ENCODE measurements at regions not wholly inside any gene's neighbourhood (a gene's known extent, or its start where the extent isn't known, plus 50 kb on each side); places are given as distances from the start of the nearest gene placed in this dataset.
A peak's percentile ranks its signal among the peaks of the same experiment; 100 is the strongest.
"Not testable (repeated sequence)": the region's sequence is repeated elsewhere in the genome, so short reads cannot be mapped to it uniquely, and the experiment has no call there.

DNA sequence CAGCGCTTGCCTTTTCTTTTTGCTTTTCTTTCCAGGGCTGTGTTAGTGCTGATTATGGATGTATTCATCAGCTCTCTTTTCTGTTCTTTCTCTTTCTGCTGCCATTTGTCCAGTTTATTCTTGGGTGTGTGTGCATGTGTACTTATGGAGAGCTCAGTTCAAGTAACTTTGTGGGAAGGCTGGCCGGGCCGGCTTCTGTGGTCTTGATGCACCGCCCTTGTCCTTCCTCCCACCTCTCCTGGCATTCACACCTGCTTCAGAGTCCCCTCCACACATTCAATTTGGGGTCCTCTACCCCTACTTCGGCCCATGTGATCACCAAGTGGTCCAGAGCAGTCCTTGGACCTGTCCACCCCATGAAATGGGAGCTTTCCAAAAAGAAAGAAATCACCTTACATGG is 202.7 kb downstream of the BCL2L11 start:
- H3K9ac ChIP-seq (ENCODE audit: low read length); BruUV-seq (replicated peaks); H3K27ac ChIP-seq (ENCODE audit: low read length); H3K4me1 ChIP-seq (ENCODE audit: insufficient read depth, low read length); H3K4me3 ChIP-seq (ENCODE audit: low read length); H3F3A ChIP-seq (ENCODE audit: low read length, unreplicated experiment); H3K27me3 ChIP-seq (ENCODE audit: low read length); H2AFZ ChIP-seq (ENCODE audit: low read length); H4K20me1 ChIP-seq (ENCODE audit: low read length); H3K4me2 ChIP-seq (ENCODE audit: low read length); H3K9me3 ChIP-seq (ENCODE audit: low read length); H3K9me2 ChIP-seq (replicated peaks; ENCODE audit: low read length); ATAC-seq; CTCF ChIA-PET; intact Hi-C loops (cut with micrococcal nuclease); POLR2A ChIA-PET (ENCODE audit: unreplicated experiment); H3K36me3 ChIP-seq (ENCODE audit: low read depth, low read length); H3K79me2 ChIP-seq (ENCODE audit: low read length): not testable (repeated sequence)
- DNase-seq = peak; percentile 0

DNA sequence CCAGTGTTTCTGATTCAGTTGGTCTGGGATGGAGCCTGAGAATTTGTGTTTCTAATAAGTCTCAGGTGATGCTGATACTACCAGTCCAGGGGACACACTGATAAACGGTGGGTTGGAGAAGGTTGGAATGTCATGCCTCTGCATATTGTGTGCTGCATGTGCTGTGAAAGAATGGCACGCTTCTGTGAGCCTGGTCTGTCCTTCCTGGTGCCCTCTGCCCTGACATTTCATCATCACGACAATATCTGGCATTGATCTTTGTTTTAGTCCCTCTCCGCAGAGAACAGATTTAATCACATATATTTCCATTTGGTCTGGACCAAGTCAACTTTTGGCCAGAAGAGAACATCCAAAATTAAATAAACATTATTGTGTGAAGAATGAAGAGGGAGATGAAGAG is 207.0 kb downstream of the BCL2L11 start:
- H3K4me3 ChIP-seq (ENCODE audit: low read length); ATAC-seq; H3K9ac ChIP-seq (ENCODE audit: low read length); BruUV-seq (replicated peaks); H3K4me2 ChIP-seq (ENCODE audit: low read length); H3K27ac ChIP-seq (ENCODE audit: low read length); H2AFZ ChIP-seq (ENCODE audit: low read length); H3K79me2 ChIP-seq (ENCODE audit: low read length); H3K27me3 ChIP-seq (ENCODE audit: low read length); POLR2A ChIA-PET (ENCODE audit: unreplicated experiment); intact Hi-C loops (cut with micrococcal nuclease); H3K36me3 ChIP-seq (ENCODE audit: low read depth, low read length); H3K9me2 ChIP-seq (replicated peaks; ENCODE audit: low read length); H4K20me1 ChIP-seq (ENCODE audit: low read length); H3K4me1 ChIP-seq (ENCODE audit: insufficient read depth, low read length); H3K9me3 ChIP-seq (ENCODE audit: low read length); H3F3A ChIP-seq (ENCODE audit: low read length, unreplicated experiment); DNase-seq; CTCF ChIA-PET: not testable (repeated sequence)

DNA sequence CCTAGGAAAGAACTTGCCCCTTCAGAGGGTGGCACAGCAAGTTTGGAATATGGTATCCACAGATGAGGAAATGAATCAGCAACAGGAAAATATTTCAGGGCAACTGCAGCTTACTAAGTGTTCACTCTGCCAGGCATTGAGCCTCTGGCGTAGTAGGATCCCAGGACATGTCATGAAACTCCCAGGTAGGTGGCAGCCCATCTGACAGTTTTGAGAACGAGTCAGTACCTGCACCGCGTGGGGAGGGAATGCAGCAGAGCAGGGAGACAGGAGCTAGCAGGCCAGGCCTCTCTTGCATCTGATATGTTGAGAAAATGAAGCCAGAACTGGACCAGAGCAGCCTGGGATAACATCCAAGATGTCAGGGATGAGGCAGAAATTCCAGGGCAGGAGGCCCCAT is 208.6 kb downstream of the BCL2L11 start:
- H3K9me2 ChIP-seq (replicated peaks; ENCODE audit: low read length); H3K79me2 ChIP-seq (ENCODE audit: low read length); DNase-seq; H3K9ac ChIP-seq (ENCODE audit: low read length); H3K4me3 ChIP-seq (ENCODE audit: low read length); H3K9me3 ChIP-seq (ENCODE audit: low read length); H2AFZ ChIP-seq (ENCODE audit: low read length); intact Hi-C loops (cut with micrococcal nuclease); H3K4me1 ChIP-seq (ENCODE audit: insufficient read depth, low read length); CTCF ChIA-PET; H4K20me1 ChIP-seq (ENCODE audit: low read length); H3K27me3 ChIP-seq (ENCODE audit: low read length); BruUV-seq (replicated peaks); H3F3A ChIP-seq (ENCODE audit: low read length, unreplicated experiment); H3K36me3 ChIP-seq (ENCODE audit: low read depth, low read length); POLR2A ChIA-PET (ENCODE audit: unreplicated experiment); H3K4me2 ChIP-seq (ENCODE audit: low read length); H3K27ac ChIP-seq (ENCODE audit: low read length): not testable (repeated sequence)
- ATAC-seq = peak; percentile 46; the same call in 1 of the 2 replicates

DNA sequence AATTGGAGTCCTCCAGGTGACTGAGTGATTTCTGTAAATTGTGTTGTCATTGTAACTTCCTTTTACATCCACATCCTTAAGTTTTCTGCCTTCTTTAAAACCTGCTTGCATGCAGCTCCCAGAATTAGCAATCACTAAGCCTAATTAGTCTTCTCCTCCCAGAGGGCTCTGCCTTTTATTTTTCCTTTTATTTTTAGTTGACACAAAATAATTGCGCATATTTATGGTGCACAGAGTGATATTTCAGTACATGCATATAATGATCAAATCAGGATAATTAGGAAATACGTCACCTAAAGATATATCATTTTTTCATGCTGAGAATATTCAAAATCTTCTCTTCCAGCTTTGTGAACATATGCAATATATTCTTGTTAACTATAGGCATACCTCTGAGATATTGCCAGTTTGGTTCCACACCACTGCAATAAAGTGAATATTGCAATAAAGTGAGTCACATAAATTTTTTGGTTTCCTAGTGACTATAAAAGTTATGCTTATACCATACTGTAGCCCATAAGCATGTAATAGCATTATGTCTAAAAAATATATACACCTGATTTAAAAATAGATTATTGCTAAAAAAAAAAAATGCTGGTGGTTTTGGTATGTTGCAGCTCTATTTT is 210.5 kb downstream of the BCL2L11 start:
- intact Hi-C loops (cut with micrococcal nuclease); H3K27ac ChIP-seq (ENCODE audit: low read length); H3K4me1 ChIP-seq (ENCODE audit: insufficient read depth, low read length); BruUV-seq (replicated peaks); H3F3A ChIP-seq (ENCODE audit: low read length, unreplicated experiment); H3K4me3 ChIP-seq (ENCODE audit: low read length); H3K9me3 ChIP-seq (ENCODE audit: low read length); H3K79me2 ChIP-seq (ENCODE audit: low read length); H2AFZ ChIP-seq (ENCODE audit: low read length); H3K4me2 ChIP-seq (ENCODE audit: low read length); H3K9ac ChIP-seq (ENCODE audit: low read length); DNase-seq; H3K27me3 ChIP-seq (ENCODE audit: low read length); H3K9me2 ChIP-seq (replicated peaks; ENCODE audit: low read length); H3K36me3 ChIP-seq (ENCODE audit: low read depth, low read length); H4K20me1 ChIP-seq (ENCODE audit: low read length); CTCF ChIA-PET; POLR2A ChIA-PET (ENCODE audit: unreplicated experiment): not testable (repeated sequence)
- ATAC-seq = peak; percentile 74

DNA sequence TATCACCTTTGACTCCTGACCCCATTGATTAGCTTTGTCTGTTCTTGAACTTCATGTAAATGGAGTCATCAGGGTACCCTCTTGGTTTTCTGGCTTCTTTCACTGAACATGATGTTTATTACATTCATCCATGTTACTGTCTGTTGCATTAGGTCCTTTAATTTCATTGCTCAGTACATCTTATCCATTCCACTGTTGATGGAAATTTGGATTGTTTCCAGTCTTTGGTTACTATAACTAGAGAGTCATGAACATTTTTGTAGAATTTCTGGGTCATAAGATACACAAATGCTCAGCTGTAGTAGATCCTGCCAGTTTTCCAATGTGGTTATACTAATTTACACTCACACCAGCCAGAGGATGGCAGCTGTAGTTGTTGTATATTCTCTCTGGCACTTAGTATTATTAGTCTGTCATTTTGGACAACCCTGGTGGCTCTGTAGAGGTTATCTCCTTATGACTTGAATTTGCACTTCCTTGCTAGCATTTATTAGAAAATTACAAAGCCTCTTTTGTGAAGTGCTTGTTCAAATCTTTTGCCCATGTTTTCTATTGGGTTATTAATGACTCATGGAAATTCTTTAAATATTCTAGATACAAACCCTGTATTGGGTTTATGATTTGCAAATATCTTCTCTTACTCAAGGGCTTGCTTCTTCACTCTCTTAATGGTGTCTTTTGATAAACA is 214.7 kb downstream of the BCL2L11 start:
- H3K4me3 ChIP-seq (ENCODE audit: low read length); H3K9ac ChIP-seq (ENCODE audit: low read length); H3K4me1 ChIP-seq (ENCODE audit: insufficient read depth, low read length); H4K20me1 ChIP-seq (ENCODE audit: low read length); H3K27me3 ChIP-seq (ENCODE audit: low read length); POLR2A ChIA-PET (ENCODE audit: unreplicated experiment); DNase-seq; H3K9me2 ChIP-seq (replicated peaks; ENCODE audit: low read length); intact Hi-C loops (cut with micrococcal nuclease); H3K27ac ChIP-seq (ENCODE audit: low read length); BruUV-seq (replicated peaks); H2AFZ ChIP-seq (ENCODE audit: low read length); H3F3A ChIP-seq (ENCODE audit: low read length, unreplicated experiment); H3K9me3 ChIP-seq (ENCODE audit: low read length); CTCF ChIA-PET; H3K79me2 ChIP-seq (ENCODE audit: low read length); H3K36me3 ChIP-seq (ENCODE audit: low read depth, low read length); H3K4me2 ChIP-seq (ENCODE audit: low read length): not testable (repeated sequence)
- peak; percentile 62 for ATAC-seq

DNA sequence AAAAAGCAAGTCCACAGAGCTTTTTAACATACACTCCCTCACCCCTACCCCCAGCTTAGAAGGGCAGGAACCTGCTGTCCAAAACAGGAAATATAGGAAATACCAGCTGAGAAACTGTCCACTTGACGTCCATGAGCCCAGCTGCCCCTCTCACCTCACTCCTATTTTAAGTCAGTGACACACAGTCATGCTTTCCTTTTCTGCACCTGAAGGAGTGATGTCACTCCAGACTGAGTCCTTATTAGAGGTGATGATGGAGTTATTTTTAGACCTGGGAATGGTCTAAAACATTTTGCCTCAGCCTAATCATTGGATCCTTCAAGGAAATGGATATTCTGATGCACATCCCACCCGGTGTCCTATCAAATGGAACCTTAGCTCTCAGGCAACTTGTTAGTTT is 217.8 kb downstream of the BCL2L11 start:
- BruUV-seq (replicated peaks) = not testable (repeated sequence)

DNA sequence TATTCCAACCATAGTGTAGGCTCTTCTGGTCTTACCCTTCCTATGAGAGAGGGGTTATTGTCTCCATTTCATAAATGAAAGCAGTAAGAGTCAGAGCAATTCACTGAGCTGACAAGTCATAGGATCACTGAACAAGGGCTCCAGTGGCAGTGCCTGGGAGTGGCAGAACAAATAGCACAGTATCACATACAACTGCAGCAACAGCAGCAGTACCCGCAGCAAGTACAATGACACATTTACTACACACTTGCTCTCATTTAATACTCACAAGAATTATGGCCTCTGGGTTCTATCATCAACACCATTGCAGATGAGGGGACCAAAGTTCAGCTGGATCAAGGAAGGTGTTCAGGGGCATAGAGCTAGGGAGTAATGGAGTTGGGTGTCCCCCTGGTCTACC is 218.8 kb downstream of the BCL2L11 start:
- BruUV-seq (replicated peaks); H3K9ac ChIP-seq (ENCODE audit: low read length); H4K20me1 ChIP-seq (ENCODE audit: low read length); H3K9me3 ChIP-seq (ENCODE audit: low read length); POLR2A ChIA-PET (ENCODE audit: unreplicated experiment); H3K9me2 ChIP-seq (replicated peaks; ENCODE audit: low read length); CTCF ChIA-PET; DNase-seq; H3F3A ChIP-seq (ENCODE audit: low read length, unreplicated experiment); H3K79me2 ChIP-seq (ENCODE audit: low read length); H3K36me3 ChIP-seq (ENCODE audit: low read depth, low read length); ATAC-seq; H3K4me2 ChIP-seq (ENCODE audit: low read length); H3K4me3 ChIP-seq (ENCODE audit: low read length); H3K27me3 ChIP-seq (ENCODE audit: low read length); H3K4me1 ChIP-seq (ENCODE audit: insufficient read depth, low read length); H2AFZ ChIP-seq (ENCODE audit: low read length); H3K27ac ChIP-seq (ENCODE audit: low read length); intact Hi-C loops (cut with micrococcal nuclease): not testable (repeated sequence)

More for the DNA sequence above, 217.8 kb downstream of the BCL2L11 start:
- H3K9ac ChIP-seq (ENCODE audit: low read length); H3K79me2 ChIP-seq (ENCODE audit: low read length); ATAC-seq; CTCF ChIA-PET; H3F3A ChIP-seq (ENCODE audit: low read length, unreplicated experiment); H4K20me1 ChIP-seq (ENCODE audit: low read length); H3K4me2 ChIP-seq (ENCODE audit: low read length); H2AFZ ChIP-seq (ENCODE audit: low read length); intact Hi-C loops (cut with micrococcal nuclease); DNase-seq; H3K27ac ChIP-seq (ENCODE audit: low read length); H3K27me3 ChIP-seq (ENCODE audit: low read length); H3K9me2 ChIP-seq (replicated peaks; ENCODE audit: low read length); H3K36me3 ChIP-seq (ENCODE audit: low read depth, low read length); H3K4me3 ChIP-seq (ENCODE audit: low read length); H3K4me1 ChIP-seq (ENCODE audit: insufficient read depth, low read length); POLR2A ChIA-PET (ENCODE audit: unreplicated experiment); H3K9me3 ChIP-seq (ENCODE audit: low read length): not testable (repeated sequence)

All from PC-3 (cell line).